IPS-NIHi11 (cell line): ENCODE measurements at regions not wholly inside any gene's neighbourhood (a gene's known extent, or its start where the extent isn't known, plus 50 kb on each side); places are given as distances from the start of the nearest gene placed in this dataset.
"Not testable (repeated sequence)": the region's sequence is repeated elsewhere in the genome, so short reads cannot be mapped to it uniquely, and the experiment has no call there.

ENCODE experiments used
- DNase-seq: peaks from one replicate; pipeline ENCODE4 v3.0.0; 2012; ENCODE audit warnings: mixed read lengths, low spot score

DNA sequence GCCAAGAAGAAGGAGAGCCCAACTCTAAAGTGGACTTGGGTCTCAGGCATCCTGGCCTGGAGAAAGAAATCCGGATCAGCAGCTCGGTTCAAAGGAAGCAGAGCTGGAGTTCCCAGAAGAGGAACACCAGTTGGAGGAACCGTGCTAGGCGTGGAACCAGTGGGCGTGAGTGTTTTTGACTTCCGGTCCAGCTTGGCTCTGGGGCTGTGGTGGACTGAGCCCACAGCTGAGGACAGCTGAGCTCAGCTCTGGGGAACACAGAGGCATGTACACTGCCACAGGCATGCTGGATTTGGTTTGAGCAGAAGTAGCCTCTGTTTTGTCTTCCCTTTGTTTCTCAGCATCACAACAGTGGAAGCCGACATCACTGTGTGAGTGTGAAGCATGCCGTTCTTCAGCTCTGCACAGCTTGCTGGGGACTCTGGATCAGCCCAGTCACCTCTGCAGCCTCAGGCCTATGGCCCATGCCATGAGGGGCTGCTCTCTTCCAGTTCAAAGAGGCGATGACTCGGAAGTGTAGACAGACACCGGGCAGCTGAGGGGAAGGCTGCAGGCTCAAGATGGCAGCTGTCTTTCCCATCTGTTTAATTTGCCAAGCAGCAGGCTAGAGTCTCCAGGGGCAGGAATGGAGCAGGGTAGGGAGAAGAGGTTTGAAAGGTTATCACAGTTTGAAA is 185.8 kb upstream of the UBE3A start:
- DNase-seq: no peak

DNA sequence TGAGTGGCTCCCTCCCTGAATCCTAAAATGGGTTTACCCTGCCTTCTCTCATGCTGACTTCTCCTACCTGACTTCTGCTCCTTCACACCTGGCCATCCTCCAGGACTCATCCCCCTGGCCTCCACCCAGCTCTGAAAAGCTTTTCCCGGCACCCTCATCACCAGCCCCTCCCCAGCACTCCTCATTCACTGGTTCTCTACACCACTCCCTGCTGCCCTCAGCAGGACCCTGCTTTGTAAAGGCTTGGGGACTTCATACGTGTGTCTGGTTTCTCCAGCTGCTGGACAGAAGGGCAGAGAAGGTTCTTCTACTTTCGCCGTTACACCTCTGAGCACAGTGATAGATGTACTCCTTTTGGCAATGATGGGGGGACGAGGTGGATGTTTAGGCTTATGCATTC is 184.9 kb upstream of the UBE3A start:
- DNase-seq: no peak

DNA sequence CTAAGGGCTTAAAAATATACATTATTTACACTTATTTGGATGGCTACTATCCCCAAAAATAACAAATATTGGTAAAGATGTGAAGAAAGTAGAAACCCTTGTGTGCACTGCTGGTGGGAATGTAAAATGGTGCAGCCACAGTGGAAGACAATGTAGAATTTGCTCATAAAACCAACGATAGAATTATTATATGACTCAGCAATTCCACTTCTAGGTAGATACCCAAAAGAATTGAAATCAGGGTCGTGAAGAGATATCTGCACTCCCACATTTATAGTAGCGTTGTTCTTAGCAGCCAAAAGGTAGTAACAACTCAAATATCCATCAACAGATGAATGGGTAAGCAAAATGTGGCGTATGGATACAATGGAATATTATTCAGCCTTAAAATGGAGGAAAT is 181.6 kb upstream of the UBE3A start:
- no peak for DNase-seq

DNA sequence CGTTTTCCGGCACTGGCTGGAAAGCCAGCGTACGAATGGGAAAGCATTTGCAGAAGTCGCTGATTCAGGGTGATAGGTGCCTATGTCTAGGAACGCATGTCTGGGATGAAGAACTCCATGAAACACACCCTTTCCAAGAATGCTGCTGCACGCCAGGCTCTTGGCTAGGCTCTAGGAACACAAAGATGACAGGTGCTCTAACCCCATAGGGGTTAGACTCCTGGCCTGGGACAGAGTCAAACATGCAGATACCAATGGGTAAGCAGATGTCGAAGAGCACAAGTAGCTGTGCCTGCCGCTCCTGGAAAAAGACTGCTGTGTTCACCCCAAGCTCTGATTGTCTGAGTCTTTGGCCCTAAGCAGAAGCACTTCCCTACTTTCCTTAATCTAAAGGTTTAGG is 180.9 kb upstream of the UBE3A start:
- DNase-seq: no peak

DNA sequence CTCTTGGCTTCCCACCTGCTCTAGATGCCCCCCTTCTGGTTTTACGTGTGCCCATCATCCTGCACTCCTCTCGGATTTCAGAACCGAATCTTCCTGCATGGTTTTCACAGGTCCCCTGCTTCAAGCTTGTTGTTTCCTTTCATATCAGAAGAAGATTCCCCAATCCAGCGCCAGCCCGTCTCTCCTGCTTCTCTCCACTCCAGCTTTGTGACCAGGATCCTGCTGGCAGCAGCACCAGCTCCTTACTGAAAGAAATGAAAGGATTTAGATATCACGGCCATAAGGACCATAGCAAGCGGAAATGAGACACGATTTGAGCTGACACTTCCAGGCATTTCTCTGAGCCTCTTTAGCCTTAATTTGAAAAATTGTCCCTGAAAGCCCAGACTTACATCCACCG is 180.3 kb upstream of the UBE3A start:
- DNase-seq: no peak

DNA sequence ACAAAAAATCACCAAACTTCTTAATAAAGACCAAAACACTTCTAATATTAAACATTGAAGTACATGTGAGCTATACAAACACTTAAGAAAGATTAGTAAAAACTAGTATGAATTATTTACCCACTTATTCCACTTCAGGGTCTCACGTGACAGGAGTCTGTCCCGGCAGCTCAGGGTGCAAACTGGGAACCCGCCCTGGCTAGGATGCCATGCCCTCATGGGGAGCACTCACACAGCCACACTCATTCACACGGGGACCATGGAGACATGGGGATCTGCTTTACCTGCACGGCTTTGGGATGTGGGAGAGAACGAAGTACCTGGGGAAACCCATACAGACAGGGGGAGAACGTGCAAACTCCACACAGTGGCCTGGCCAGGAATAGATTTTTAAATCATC is 179.3 kb upstream of the UBE3A start:
- DNase-seq: no peak

DNA sequence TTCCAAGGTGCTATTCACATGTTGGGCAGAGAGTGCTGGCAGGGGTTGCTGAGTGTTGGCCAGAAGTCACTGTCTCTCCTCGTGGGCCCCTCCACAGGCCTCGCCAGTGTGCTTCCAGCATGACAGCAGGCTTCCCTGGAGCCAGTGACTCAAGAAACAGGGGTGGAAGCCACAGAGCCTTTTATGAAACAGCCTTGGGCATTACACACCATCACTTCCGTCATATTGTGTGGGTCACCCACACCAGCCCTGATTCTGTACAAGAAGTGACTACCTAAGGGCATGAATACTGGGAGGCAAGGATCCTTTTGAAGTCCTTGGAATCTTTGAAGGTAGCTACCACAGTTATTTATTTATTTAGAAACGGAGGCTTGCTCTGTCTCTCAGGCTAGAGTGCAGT is 177.6 kb upstream of the UBE3A start:
- DNase-seq: no peak

DNA sequence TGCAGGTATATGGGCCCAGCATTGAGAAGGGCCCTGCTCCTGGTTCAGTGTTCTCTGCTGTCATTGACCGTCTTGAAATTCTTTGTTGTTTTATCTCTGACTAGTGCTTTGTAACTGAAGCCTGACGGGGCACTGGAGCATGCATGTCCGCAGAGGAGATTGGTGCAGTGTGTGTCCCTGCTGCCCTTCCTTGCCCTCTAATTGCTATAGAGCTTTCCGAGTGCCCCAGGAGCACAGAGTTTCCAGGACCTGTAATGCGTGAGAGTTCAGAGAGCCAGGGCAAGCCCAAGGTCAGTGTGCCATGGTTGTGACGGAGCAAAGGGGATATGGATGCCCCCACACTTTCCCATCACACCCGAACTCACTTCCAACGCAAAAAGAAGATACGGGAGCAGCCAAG is 174.3 kb upstream of the UBE3A start:
- DNase-seq: no peak

DNA sequence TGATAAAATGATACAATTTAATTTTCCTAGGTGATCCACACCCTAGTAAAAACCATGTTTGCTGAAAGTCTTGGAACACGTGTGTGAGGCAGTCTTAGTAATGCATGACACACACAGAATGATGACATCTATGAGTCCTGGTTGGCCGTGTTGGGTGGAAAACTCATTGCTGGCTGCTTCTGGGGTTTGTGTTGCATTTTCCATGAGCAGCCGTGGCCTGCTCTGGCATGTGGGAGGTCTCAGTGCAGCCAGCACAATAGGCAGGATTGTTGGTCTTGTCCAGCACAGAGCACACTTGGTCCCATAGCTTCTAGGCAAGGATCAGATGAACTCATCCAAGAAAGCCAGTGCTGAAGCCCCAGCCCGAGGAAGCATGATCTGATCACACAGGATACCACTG is 172.8 kb upstream of the UBE3A start:
- no peak for DNase-seq

DNA sequence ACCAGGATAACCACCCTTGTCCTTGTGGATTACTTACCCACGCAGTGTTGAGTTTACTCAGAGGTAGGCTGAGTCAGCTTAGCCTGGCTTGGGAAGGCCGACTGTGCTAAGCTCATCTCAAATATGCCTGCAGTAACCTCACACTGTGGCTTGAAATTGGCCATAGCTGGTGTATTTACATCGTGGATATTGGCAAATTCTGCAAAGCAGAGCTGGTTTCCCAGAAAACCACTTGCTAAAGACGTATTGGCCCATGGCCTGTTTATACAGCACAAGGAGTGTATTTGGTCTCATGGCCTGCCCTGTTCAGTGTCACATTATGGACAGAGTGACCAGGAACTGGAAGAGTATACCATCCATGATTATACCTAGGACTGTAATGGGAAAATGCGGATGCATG is 170.5 kb upstream of the UBE3A start:
- DNase-seq: no peak

DNA sequence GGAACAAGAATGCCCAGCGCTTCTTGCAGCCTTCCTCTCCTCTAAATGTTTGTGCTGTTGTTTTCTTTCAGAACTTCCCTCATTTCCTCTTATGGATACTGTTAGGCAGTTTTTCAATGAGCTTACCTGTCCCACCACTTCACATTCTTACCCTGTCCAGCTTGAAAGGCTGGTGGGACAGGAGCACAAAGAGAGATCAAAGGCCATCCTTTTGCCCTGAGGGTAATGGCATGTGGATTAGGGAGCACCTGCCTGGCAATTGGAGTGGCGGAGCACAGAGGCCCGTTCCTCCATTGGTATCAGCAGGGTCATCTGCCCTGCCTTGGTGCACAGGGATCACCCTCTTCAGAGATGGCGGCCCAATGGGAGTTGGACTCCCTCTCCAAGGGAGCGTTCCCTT is 170.1 kb upstream of the UBE3A start:
- no peak for DNase-seq

DNA sequence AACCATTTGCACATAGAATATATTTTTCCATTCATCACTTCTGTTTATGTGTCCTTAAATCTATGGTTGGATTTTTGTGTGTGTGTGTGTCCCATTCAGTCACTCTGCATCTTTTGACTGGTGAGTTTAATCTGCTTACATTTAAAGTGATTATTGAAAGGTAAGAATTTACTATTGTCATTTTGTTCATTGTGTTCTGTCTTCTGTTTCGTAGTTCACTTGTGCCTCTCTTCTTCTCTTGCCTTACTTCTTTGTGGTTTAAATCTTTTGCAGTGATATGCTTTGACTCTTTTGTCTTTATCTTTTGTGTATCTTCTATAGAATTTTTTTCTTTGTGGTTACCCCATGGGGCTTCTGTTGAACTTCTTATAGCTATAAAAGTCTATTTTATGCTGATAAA is 166.3 kb upstream of the UBE3A start:
- no peak for DNase-seq

DNA sequence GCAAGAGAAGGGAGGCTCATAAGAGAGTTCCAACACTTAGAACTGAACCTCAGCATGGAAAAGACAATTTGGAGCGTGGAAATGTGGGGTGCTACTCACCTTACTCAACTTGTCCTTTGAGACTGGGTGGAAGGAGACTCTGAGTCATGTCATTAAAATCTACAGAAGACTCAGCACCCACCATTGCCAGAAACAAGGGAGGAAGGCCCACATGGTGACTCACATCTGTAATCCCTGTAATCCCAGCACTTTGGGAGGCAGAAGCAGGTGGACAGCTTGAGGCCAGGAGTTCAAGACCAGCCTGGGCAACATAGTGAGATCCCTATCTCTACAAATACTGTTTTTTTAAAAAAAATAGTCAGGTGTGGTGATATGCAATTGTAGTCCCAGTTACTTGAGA is 161.9 kb upstream of the UBE3A start:
- DNase-seq: no peak

DNA sequence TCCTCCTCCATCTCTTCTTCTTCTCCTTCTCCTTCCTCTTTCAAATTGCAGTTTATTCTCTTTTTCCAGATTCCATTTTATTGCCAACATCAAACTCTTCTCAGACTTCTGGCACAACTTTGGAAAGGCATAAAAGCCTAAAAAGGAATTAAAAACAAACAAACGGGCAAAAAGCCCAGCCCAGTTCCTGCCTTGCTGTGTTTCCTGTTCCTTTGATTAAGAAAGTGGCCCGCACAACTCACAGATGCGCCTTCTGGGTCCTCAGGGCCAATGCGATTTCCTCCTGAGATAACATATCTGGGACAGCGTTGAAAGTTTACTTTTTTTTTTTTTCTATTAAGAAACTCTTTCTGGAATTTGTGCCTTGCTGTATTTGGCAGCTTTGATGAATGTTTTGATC is 158.7 kb upstream of the UBE3A start:
- no peak for DNase-seq

DNA sequence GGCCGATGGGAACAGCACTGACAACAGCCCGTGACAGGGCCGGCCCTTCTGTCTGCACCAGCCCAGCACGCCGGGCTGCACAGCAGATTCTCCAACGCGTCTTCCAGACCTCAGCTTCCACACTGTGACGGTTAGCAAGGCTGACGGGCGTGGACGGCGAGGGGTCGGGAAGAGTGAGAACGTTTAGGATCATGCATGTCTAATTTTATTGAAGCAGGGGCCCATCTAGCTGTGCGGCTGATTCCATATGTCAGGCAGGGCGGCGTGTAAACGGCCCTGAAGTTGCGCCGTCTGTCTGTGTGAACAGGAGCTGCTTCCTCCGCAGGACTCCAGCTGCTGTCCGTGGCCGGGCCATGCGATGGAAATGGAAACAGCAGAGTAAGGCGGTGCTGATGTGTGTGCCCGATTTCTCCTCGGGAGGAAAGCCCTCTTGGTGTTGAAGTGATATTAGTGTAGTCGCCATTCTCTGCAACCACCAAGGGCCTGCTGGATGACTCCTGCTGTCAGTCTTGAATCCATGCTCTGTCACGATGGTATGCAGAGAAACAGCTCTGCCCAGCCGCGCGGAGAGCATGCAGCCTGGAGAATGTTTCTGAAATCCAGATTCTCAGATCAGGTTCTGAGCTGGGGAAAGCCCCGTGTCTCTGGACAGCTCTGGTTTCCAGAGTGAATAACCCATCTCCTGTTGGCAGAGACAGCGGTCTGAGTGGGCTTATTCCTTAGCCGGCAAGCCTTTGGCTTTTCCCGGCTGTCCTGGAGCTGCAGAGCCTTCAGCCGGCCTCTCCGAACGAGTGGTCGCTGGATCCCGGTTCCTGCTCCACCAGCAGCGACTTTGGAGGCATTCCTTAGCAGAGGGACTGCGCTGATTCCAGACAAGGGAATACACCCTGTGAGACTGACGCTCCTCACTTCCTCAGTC is 158.1 kb upstream of the UBE3A start:
- no peak for DNase-seq

DNA sequence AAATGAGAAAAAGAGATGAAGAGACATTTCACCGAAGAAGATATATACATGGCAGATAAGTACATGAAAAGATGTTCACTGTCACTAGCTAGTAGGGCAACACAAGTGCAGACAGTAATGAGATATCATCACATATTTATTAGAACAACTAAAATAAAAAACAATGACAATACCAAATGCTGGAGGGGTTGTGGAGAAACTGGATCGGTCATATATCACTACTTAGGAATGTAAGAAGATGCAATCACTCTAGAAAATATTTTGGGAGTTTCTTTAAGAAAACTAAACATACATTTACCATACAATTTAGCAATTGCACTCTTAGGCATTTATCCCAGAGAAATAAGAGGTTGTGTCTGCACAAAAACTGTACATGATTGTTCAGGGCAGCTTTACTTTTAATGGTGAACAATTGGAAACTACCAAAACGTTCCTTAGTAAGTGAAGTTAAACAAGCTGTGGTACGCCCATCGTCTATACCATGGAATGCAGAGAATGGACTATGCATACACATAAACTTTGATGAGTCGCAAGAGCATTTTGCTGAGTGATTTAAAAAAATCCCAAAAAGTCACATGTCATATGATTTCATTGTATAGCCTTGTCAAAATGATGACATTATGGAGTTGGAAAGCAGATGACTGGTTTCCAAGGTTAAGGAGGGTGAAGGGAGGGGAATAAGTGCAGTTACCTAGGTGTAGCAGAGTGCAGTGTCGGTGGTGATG is 149.0 kb upstream of the UBE3A start:
- DNase-seq: no peak

DNA sequence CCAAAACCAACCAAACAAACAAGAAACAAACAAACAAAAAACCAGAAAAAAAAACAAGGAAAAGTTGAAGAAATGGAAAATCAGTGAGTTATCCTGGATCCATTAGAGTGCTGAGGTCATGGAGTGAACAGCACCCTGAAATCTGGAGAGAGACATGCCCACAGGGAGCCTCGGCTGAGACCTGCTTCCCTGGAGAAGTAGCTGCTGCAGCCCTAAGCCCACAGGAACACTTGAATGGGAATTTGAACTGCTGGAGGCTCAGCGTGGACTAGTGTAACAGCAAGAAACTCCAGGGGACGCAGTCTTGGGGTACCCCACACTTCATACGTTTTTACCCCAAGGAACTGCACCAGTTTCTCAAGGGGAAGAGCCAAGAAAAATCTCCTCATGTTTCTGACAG is 144.1 kb upstream of the UBE3A start:
- DNase-seq: no peak

DNA sequence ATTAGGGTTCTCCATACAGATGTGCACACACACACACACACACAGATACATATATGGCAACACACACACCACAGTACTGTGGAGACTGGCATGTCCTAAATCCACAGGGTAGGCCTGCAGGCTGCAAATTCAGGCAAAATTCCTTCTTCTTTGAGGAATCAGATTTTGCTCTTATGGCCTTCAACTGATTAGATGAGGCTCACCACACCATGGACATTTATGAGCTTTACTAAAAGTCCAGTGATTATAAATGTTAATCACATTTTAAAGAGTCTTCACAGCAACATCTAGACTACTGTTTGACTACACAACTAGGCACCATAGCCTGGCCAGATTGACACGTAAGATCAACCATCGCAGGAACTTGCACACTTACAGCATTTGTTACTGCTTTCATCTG is 140.3 kb upstream of the UBE3A start:
- DNase-seq: no peak

DNA sequence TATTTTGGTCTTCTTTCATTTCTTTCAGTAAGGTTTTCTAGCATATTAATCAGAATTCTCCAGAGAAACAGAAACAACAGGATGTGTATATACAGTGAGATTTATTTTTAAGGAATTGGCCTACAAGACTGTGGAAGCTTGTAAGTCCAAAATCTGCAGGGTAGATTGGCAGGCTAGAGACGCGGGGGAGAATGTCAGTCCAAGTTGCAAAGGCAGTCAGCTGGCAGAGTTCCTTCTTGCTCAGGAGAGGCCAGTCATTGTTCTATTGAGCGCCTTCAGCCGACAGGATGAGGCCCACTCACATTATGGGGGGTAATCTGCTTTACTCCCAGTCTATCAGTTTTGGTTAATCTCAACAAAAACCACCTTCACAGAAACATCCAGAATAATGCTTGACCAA is 133.4 kb upstream of the UBE3A start:
- DNase-seq: no peak

DNA sequence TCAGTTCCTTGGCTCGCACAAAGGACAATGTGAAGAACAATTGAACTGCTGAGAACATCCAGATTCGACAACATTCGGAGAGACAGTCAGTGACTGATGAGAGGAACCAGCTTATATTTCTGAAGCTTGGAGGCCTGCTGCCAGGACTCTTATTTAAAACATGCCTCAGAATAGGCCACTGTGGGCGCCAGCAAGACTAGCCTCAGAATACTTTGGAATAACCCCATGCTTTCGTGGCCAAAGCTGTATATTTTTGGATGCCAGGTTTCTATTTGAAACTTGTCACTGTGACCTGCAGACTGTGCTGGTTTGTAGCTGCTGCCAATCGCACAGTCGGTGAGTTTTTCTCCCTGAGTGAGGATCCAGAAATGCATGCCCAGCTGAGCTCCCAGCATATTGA is 129.9 kb upstream of the UBE3A start:
- DNase-seq: no peak

DNA sequence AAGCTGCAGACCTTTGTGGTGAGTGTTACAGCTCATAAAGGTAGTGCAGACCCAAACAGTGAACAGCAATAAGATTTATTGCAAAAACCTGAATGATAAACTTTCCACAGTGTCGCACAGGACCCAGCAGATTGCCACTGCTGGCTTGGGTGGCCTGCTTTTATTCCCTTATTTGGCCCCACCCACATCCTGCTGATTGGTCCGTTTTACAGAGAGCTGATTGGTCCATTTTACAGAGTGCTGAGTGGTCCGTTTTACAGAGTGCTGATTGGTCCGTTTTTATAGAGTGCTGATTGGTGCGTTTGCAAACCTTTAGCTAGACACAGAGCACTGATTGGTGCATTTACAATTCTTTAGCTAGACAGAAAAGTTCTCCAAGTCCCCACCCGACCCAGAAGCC is 127.7 kb upstream of the UBE3A start:
- not testable (repeated sequence) for DNase-seq

DNA sequence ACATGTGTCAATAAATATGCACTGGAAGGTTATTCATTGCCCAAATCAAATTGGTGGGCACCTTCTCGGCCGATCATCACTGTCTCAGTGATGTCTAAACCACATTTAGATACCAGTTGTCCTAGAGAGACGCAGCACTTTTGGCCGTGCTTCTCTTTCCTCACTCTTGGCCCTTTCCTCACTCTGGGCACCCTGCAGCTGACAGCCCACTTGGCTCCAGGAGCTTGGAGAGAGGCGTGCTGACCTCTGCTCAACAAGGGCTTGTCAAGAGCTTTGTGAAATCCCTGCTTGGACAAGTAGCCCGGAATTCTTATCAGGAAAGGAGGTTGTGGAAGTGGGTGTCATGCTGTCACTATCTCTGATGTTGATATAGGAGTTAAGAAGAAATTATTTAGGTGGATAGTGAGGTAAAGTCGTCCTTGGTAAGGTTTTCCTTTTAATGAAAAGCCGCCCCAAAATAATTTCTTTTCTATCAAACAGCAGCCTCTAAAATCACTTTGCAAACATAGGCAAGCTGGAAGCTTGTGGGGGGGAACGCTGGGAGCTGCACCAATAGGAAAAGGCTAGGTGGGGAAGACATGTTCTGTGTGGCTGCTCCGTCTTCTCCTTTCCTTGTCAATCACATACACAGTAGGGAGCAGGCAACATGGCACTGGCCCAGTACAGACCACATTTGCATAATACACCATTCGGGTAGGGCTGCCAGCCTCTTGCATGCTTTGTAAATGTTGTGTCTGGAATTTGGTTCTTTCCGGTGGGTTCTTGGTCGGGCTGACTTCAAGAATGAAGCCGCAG is 126.8 kb upstream of the UBE3A start:
- no peak for DNase-seq
